ENCODE measurements at regions not wholly inside any gene's neighbourhood (a gene's known extent, or its start where the extent isn't known, plus 50 kb on each side); places are given as distances from the start of the nearest gene placed in this dataset.

DNA sequence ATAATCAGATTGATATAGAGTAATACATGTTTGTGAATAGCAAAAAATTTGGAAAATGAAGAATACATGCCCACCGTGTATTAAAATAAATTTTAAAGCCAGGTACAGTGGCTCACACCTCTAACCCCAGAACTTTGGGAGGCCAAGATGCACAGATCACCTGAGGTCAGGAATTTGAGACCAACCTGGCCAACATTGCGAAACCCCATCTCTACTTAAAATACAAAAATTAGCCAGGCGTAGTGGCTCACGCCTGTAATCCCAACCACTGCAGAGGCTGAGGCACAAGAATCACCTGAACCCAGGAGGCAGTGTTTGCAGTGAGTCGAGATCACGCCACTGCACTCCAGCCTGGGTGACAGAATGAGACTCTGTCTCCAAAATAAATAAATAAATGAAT lies 266.3 kb downstream of the SI start:
- TF ChIP-seq EP300 (IDR thresholded peaks at IDR 0.05; ENCODE audit: low read length) (no peak), RAD21 (CRISPR knock-in tag; conservative IDR thresholded peaks at IDR 0.05 in 1 of 2, IDR thresholded peaks at IDR 0.05 in 1 of 2) (no peak), POLR2AphosphoS2 (IDR thresholded peaks at IDR 0.05; ENCODE audit: low read length) (no peak), ZKSCAN8 (CRISPR knock-in tag; IDR thresholded peaks at IDR 0.05) (no peak), ELF1 (tag; IDR thresholded peaks at IDR 0.05) (no peak), JUN (IDR thresholded peaks at IDR 0.05; ENCODE audit: borderline replicate concordance, low read depth, low read length) (no peak), JUN (CRISPR knock-in tag; IDR thresholded peaks at IDR 0.05; ENCODE audit: borderline replicate concordance) (no peak)
- TF ChIP-seq, protein P1, sequence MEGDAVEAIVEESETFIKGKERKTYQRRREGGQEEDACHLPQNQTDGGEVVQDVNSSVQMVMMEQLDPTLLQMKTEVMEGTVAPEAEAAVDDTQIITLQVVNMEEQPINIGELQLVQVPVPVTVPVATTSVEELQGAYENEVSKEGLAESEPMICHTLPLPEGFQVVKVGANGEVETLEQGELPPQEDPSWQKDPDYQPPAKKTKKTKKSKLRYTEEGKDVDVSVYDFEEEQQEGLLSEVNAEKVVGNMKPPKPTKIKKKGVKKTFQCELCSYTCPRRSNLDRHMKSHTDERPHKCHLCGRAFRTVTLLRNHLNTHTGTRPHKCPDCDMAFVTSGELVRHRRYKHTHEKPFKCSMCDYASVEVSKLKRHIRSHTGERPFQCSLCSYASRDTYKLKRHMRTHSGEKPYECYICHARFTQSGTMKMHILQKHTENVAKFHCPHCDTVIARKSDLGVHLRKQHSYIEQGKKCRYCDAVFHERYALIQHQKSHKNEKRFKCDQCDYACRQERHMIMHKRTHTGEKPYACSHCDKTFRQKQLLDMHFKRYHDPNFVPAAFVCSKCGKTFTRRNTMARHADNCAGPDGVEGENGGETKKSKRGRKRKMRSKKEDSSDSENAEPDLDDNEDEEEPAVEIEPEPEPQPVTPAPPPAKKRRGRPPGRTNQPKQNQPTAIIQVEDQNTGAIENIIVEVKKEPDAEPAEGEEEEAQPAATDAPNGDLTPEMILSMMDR (IDR thresholded peaks at IDR 0.05 in 2 of 3, conservative IDR thresholded peaks at IDR 0.05 in 1 of 3; ENCODE audit: insufficient read depth in 2 of 3, low read depth in 1 of 3, low read length in 3 of 3), result no peak
